ENCODE measurements at regions not wholly inside any gene's neighbourhood (a gene's known extent, or its start where the extent isn't known, plus 50 kb on each side); places are given as distances from the start of the nearest gene placed in this dataset.

GRCh38 chr6:167698540-167698939 lies 128.2 kb upstream of the AFDN start (continued):
- TF ChIP-seq ETS1 (IDR thresholded peaks at IDR 0.05) (no peak), ZNF114 (CRISPR knock-in tag; IDR thresholded peaks at IDR 0.05) (no peak), EZH2 (IDR thresholded peaks at IDR 0.05; ENCODE audit: low read depth, unreplicated experiment) (no peak), CREB1 (CRISPR knock-in tag; IDR thresholded peaks at IDR 0.05; ENCODE audit: low read depth) (no peak)

- no peak for DNase-seq (ENCODE audit: low spot score)
- TF ChIP-seq CREB1 (CRISPR knock-in tag; IDR thresholded peaks at IDR 0.05; ENCODE audit: low read depth) (no peak), EZH2 (IDR thresholded peaks at IDR 0.05; ENCODE audit: low read depth, unreplicated experiment) (no peak), STAT1 (IDR thresholded peaks at IDR 0.05; ENCODE audit: unreplicated experiment) (no peak)
- TF ChIP-seq, protein P1, sequence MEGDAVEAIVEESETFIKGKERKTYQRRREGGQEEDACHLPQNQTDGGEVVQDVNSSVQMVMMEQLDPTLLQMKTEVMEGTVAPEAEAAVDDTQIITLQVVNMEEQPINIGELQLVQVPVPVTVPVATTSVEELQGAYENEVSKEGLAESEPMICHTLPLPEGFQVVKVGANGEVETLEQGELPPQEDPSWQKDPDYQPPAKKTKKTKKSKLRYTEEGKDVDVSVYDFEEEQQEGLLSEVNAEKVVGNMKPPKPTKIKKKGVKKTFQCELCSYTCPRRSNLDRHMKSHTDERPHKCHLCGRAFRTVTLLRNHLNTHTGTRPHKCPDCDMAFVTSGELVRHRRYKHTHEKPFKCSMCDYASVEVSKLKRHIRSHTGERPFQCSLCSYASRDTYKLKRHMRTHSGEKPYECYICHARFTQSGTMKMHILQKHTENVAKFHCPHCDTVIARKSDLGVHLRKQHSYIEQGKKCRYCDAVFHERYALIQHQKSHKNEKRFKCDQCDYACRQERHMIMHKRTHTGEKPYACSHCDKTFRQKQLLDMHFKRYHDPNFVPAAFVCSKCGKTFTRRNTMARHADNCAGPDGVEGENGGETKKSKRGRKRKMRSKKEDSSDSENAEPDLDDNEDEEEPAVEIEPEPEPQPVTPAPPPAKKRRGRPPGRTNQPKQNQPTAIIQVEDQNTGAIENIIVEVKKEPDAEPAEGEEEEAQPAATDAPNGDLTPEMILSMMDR (conservative IDR thresholded peaks at IDR 0.05; ENCODE audit: low read depth in 2 of 2): no peak
- Mint-ChIP-seq H3K4me1 (peaks cover 13% of the 10 kb centered on the region), H3K36me3 (ENCODE audit: low read depth) (no peaks in the 10 kb centered on the region), H3K27ac (0 out of 2 replicates have a peak overlapping the region, but pooled peaks have one; percentile 45), H3K4me3 (no peak overlapping the region), H3K27me3 (ENCODE audit: insufficient read depth, low read depth, poor library complexity) (peaks cover 4% of the 10 kb centered on the region), H3K9me3 (no peaks in the 10 kb centered on the region)
- Histone ChIP-seq H3F3A (replicated peaks; ENCODE audit: low read depth) (no peaks in the 10 kb centered on the region), H2AFZ (peak overlapping the region; percentile 87), H4K20me1 (replicated peaks; ENCODE audit: insufficient read depth) (no peaks in the 10 kb centered on the region), H3K27ac (ENCODE audit: low read depth) (no peak overlapping the region), H3K79me2 (replicated peaks; ENCODE audit: insufficient read depth) (no peaks in the 10 kb centered on the region), H3K9me2 (ENCODE audit: insufficient read depth) (0 out of 2 replicates have a peak, but pooled peaks cover 2% of the 10 kb centered on the region), H3K27me3 (ENCODE audit: insufficient read depth) (no peaks in the 10 kb centered on the region), H3K4me2 (no peak overlapping the region), H3K36me3 (ENCODE audit: insufficient read depth) (no peaks in the 10 kb centered on the region), H3K4me1 (ENCODE audit: insufficient read depth) (0 out of 2 replicates have a peak, but pooled peaks cover 9% of the 10 kb centered on the region), H3K4me3 (no peak overlapping the region)
- peak; percentile 61 for ATAC-seq
Observed at GRCh38 chr6:167699141-167699931, 127.4 kb upstream of the AFDN start.

DNA sequence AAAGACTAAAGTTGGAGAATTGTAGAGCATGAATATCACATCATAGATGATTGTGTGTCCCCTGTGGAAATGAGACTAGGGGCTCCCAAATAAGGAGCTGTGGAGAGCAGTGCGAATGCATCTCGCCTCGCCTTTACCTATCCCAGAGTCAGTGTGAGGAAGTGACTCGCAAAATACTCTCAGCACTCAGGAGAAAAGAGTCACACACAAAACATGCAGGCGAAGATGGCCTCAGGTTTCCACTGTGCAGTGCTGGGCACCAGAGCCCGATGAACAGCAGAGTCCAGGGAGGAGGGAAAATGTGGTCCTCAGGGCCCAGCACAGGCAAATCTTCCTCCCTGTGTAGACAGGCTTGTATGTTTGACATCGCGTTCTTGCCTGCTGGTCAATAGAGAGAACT lies 126.5 kb upstream of the AFDN start:
- Histone ChIP-seq H3K36me3 (ENCODE audit: insufficient read depth) (no peaks in the 10 kb centered on the region), H3F3A (replicated peaks; ENCODE audit: low read depth) (no peaks in the 10 kb centered on the region), H3K79me2 (replicated peaks; ENCODE audit: insufficient read depth) (no peaks in the 10 kb centered on the region), H2AFZ (no peak overlapping the region), H4K20me1 (replicated peaks; ENCODE audit: insufficient read depth) (no peaks in the 10 kb centered on the region), H3K4me1 (ENCODE audit: insufficient read depth) (0 out of 2 replicates have a peak, but pooled peaks cover 9% of the 10 kb centered on the region), H3K9me2 (ENCODE audit: insufficient read depth) (no peaks in the 10 kb centered on the region), H3K4me3 (no peak overlapping the region), H3K27me3 (ENCODE audit: insufficient read depth) (no peaks in the 10 kb centered on the region), H3K27ac (ENCODE audit: low read depth) (no peak overlapping the region), H3K4me2 (no peak overlapping the region)
- Mint-ChIP-seq H3K27ac (peak overlapping the region; percentile 50; the same call in 1 of the 2 replicates), H3K4me3 (no peak overlapping the region), H3K27me3 (ENCODE audit: insufficient read depth, low read depth, poor library complexity) (peaks cover 8% of the 10 kb centered on the region), H3K9me3 (no peaks in the 10 kb centered on the region), H3K4me1 (peaks cover 13% of the 10 kb centered on the region), H3K36me3 (ENCODE audit: low read depth) (no peaks in the 10 kb centered on the region)
- DNase-seq (ENCODE audit: low spot score) (no peak), ATAC-seq (no peak)
- TF ChIP-seq REST (IDR thresholded peaks at IDR 0.05; ENCODE audit: unreplicated experiment): no peak
- no peak for TF ChIP-seq STAT1 (IDR thresholded peaks at IDR 0.05; ENCODE audit: unreplicated experiment)
- TF ChIP-seq EZH2phosphoT487 (IDR thresholded peaks at IDR 0.05; ENCODE audit: unreplicated experiment): no peak
- no peak for TF ChIP-seq ETS1 (IDR thresholded peaks at IDR 0.05)
